ENCODE measurements at regions not wholly inside any gene's neighbourhood (a gene's known extent, or its start where the extent isn't known, plus 50 kb on each side); places are given as distances from the start of the nearest gene placed in this dataset.

DNA sequence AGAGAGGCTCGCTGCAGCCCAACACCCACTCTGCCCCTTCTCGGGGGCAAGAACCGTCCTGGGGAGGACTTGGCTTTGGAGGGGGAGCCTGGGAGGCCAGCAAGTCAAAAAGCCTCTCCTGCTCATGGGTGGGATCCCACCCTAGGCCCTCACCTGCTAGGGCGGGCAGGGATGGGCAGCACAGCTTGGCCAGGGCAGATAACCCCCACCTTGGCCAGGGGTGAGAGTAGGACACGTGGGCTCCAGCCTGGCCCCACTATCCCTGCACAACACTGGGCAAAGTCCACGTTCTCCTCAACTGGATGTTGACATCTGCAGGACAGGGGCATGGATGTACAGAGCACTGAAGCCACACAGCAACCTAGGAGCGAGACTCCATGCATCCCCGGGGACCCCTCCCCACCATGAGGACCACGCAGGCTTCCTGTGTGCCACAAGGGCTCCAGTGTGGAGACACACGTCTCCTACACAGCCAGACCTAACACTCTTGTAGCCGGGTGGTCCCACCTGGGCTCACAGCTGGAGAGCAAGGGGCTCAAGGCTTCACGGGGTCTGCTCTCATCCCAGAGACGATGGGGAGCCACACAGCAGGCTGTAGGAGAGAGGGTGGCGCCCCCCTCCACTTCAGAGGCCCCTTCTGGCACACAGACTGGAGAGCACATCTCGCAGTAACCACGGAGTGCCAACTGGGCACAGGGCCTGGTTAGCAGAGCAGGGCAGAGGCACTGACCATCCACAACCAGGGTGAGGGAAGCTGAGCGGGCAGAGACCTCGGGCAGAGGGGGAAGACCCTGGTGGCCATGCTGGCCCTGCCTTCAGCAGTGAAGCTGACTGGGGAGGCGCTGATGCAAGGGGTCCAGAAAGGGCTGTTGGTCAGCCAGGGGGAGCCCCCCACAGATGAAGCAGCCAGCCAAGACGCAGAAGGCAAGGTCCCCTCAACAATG is 171.1 kb downstream of the CRYBB2 start:
- TF ChIP-seq, protein P1, sequence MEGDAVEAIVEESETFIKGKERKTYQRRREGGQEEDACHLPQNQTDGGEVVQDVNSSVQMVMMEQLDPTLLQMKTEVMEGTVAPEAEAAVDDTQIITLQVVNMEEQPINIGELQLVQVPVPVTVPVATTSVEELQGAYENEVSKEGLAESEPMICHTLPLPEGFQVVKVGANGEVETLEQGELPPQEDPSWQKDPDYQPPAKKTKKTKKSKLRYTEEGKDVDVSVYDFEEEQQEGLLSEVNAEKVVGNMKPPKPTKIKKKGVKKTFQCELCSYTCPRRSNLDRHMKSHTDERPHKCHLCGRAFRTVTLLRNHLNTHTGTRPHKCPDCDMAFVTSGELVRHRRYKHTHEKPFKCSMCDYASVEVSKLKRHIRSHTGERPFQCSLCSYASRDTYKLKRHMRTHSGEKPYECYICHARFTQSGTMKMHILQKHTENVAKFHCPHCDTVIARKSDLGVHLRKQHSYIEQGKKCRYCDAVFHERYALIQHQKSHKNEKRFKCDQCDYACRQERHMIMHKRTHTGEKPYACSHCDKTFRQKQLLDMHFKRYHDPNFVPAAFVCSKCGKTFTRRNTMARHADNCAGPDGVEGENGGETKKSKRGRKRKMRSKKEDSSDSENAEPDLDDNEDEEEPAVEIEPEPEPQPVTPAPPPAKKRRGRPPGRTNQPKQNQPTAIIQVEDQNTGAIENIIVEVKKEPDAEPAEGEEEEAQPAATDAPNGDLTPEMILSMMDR (IDR thresholded peaks at IDR 0.05), result no peak
- no peaks in the 10 kb centered on the region for H3K27me3 Mint-ChIP-seq (ENCODE audit: low read depth)
- no peak for DNase-seq (ENCODE audit: low spot score)
- H3K27ac Mint-ChIP-seq (ENCODE audit: unreplicated experiment), result no peak overlapping the region
- peaks cover 3% of the 10 kb centered on the region for H3K4me1 Mint-ChIP-seq (ENCODE audit: low read depth)
- no peak overlapping the region for H3K4me3 Mint-ChIP-seq (ENCODE audit: unreplicated experiment)
- no peaks in the 10 kb centered on the region for H3K36me3 Mint-ChIP-seq (ENCODE audit: low read depth)
- H3K9me3 Mint-ChIP-seq (ENCODE audit: low read depth), result no peaks in the 10 kb centered on the region

DNA sequence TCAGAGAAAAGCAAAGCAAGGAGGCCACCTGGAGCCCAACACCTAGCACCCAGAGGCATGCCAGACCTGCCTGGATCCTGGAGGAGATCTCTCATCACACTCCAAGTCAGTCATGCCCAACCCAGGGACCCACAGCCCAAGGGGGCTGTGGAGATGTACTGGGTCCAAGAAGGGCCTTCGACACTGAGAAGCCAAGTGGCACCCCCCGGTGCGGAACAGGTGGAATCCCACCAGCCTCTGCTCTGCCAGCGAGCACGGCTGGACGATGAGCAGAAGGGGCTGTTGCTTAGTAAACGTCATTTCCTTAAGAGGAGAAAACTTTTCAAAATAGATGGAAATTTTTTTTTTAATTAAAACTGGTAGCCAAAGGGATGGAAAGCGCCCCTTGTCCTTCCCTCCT is 171.9 kb upstream of the GRK3 start:
- Mint-ChIP-seq H3K4me3 (ENCODE audit: unreplicated experiment) (no peak overlapping the region), H3K27me3 (ENCODE audit: low read depth) (no peaks in the 10 kb centered on the region), H3K9me3 (ENCODE audit: low read depth) (no peaks in the 10 kb centered on the region), H3K4me1 (ENCODE audit: low read depth) (peaks cover 4% of the 10 kb centered on the region), H3K27ac (ENCODE audit: unreplicated experiment) (no peak overlapping the region), H3K36me3 (ENCODE audit: low read depth) (peaks cover 1% of the 10 kb centered on the region)
- DNase-seq (ENCODE audit: low spot score), result no peak
- TF ChIP-seq, protein P1 (IDR thresholded peaks at IDR 0.05), result no peak

DNA sequence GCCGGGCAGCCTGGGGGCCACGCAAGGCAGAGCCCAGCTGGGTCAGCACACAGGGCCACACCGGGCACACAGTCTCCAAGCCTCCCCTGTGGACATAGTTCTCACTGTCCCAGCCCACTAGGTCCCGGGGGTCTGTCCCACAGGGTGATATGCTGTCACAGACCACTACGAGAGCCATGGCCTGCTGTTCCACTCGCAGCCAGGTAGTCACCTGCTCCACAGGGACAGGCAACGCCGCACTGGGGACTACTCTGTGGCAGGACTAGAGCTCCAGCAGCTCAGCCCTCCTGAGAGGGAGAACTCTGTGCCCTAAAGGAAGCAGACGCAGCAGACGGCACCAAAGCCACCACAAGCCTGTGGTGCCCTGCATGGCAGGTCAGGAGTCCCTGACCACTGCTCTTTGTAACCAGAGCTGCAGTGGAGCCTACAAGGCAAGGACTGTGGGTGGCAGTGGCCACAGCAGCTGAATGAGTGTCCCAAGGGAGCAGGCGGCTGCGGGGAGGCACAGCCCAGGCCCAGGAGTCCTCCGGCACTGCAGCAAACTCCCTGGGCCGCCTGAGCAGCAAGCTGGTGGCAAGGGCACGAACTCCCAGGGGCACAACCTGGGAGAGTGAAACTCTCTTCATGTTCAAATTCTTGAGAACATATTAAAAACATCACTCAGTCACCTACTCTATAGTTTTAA is 171.2 kb upstream of the GRK3 start:
- no peak for DNase-seq (ENCODE audit: low spot score)
- H3K4me3 Mint-ChIP-seq (ENCODE audit: unreplicated experiment), result no peak overlapping the region
- peaks cover 5% of the 10 kb centered on the region for H3K4me1 Mint-ChIP-seq (ENCODE audit: low read depth)
- no peak overlapping the region for H3K27ac Mint-ChIP-seq (ENCODE audit: unreplicated experiment)
- TF ChIP-seq, protein P1 (IDR thresholded peaks at IDR 0.05), result no peak
- H3K9me3 Mint-ChIP-seq (ENCODE audit: low read depth), result no peaks in the 10 kb centered on the region
- H3K36me3 Mint-ChIP-seq (ENCODE audit: low read depth), result peaks cover 1% of the 10 kb centered on the region
- H3K27me3 Mint-ChIP-seq (ENCODE audit: low read depth), result no peaks in the 10 kb centered on the region

DNA sequence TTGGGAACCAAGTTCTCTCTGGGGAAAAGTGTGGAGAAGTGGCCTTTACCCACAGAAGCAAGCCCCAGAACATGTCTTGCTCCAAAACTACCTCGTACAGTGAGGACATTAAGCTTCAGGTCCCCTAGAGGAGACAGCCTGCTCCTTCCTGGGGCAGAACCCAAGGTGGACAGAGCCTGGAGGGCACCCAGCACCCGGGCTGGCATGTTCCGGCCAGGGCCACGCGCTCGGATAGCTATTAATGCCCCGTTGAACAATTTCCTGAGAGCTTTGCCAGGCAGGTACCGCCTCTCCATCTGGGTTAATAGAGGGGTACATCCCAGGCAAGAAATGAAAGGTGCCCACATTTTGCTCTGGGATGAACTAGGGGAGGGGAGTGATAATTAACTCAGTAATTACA is 169.0 kb upstream of the GRK3 start:
- Mint-ChIP-seq H3K27ac (ENCODE audit: unreplicated experiment) (no peak overlapping the region), H3K27me3 (ENCODE audit: low read depth) (no peaks in the 10 kb centered on the region), H3K4me3 (ENCODE audit: unreplicated experiment) (no peak overlapping the region), H3K9me3 (ENCODE audit: low read depth) (no peaks in the 10 kb centered on the region), H3K36me3 (ENCODE audit: low read depth) (peaks cover 1% of the 10 kb centered on the region), H3K4me1 (ENCODE audit: low read depth) (peaks cover 8% of the 10 kb centered on the region)
- DNase-seq (ENCODE audit: low spot score), result no peak
- TF ChIP-seq, protein P1 (IDR thresholded peaks at IDR 0.05), result no peak

DNA sequence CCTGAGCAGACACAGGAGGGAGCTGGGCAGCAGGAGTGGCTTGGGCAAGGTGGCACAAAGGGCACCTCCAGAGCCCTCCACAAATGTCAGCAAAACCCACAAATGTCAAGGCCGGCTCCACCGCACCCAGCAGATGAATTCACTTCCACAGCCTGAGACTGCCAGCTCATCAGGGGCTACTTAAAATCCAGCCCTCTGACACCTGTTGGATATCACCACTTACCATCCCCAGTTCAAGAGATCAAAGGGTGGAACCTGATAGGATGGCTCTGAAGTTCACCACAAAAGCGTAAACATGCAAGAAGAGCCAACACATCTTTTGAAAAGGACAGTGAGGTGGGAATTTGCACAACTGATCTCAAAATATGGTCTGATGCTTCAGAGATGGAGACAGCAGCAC is 168.6 kb upstream of the GRK3 start:
- H3K4me1 Mint-ChIP-seq (ENCODE audit: low read depth), result peaks cover 12% of the 10 kb centered on the region
- no peak overlapping the region for H3K27ac Mint-ChIP-seq (ENCODE audit: unreplicated experiment)
- H3K27me3 Mint-ChIP-seq (ENCODE audit: low read depth), result no peaks in the 10 kb centered on the region
- no peak for DNase-seq (ENCODE audit: low spot score)
- H3K4me3 Mint-ChIP-seq (ENCODE audit: unreplicated experiment), result no peak overlapping the region
- TF ChIP-seq, protein P1 (IDR thresholded peaks at IDR 0.05), result no peak
- H3K9me3 Mint-ChIP-seq (ENCODE audit: low read depth), result no peaks in the 10 kb centered on the region
- H3K36me3 Mint-ChIP-seq (ENCODE audit: low read depth), result peaks cover 1% of the 10 kb centered on the region

Data from chondrocyte (in vitro differentiated cells).